ENCODE measurements at regions not wholly inside any gene's neighbourhood (a gene's known extent, or its start where the extent isn't known, plus 50 kb on each side); places are given as distances from the start of the nearest gene placed in this dataset.

DNA sequence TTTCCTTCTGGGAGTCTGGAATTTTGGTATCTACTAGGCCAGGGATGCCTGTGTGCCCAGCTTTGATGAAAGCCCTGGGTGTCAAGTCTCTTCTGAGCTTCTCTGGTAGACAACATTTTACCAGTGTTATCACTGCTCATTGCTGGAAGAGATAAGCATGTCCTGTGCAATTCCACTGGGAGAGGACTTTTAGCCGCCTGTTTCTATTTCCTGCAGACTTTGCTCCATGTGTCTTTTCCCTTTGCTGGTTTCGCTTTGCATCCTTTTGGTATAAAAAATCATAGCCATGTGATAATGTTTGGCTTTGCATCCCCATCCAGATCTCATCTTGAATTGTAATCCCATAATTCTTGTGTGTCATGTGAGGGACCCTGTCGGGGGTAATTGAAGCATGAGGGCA lies 163.2 kb downstream of the SLC28A3 start (continued):
- TF ChIP-seq, protein P1, sequence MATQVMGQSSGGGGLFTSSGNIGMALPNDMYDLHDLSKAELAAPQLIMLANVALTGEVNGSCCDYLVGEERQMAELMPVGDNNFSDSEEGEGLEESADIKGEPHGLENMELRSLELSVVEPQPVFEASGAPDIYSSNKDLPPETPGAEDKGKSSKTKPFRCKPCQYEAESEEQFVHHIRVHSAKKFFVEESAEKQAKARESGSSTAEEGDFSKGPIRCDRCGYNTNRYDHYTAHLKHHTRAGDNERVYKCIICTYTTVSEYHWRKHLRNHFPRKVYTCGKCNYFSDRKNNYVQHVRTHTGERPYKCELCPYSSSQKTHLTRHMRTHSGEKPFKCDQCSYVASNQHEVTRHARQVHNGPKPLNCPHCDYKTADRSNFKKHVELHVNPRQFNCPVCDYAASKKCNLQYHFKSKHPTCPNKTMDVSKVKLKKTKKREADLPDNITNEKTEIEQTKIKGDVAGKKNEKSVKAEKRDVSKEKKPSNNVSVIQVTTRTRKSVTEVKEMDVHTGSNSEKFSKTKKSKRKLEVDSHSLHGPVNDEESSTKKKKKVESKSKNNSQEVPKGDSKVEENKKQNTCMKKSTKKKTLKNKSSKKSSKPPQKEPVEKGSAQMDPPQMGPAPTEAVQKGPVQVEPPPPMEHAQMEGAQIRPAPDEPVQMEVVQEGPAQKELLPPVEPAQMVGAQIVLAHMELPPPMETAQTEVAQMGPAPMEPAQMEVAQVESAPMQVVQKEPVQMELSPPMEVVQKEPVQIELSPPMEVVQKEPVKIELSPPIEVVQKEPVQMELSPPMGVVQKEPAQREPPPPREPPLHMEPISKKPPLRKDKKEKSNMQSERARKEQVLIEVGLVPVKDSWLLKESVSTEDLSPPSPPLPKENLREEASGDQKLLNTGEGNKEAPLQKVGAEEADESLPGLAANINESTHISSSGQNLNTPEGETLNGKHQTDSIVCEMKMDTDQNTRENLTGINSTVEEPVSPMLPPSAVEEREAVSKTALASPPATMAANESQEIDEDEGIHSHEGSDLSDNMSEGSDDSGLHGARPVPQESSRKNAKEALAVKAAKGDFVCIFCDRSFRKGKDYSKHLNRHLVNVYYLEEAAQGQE (IDR thresholded peaks at IDR 0.05; ENCODE audit: unreplicated experiment), result no peak
- TF ChIP-seq, protein P2, sequence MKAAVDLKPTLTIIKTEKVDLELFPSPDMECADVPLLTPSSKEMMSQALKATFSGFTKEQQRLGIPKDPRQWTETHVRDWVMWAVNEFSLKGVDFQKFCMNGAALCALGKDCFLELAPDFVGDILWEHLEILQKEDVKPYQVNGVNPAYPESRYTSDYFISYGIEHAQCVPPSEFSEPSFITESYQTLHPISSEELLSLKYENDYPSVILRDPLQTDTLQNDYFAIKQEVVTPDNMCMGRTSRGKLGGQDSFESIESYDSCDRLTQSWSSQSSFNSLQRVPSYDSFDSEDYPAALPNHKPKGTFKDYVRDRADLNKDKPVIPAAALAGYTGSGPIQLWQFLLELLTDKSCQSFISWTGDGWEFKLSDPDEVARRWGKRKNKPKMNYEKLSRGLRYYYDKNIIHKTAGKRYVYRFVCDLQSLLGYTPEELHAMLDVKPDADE (IDR thresholded peaks at IDR 0.05), result no peak
- no peak for TF ChIP-seq JUNB (IDR thresholded peaks at IDR 0.05; ENCODE audit: unreplicated experiment)
- no peak for TF ChIP-seq CREB1 (CRISPR knock-in tag; IDR thresholded peaks at IDR 0.05; ENCODE audit: low read depth)
- TF ChIP-seq, protein P3, sequence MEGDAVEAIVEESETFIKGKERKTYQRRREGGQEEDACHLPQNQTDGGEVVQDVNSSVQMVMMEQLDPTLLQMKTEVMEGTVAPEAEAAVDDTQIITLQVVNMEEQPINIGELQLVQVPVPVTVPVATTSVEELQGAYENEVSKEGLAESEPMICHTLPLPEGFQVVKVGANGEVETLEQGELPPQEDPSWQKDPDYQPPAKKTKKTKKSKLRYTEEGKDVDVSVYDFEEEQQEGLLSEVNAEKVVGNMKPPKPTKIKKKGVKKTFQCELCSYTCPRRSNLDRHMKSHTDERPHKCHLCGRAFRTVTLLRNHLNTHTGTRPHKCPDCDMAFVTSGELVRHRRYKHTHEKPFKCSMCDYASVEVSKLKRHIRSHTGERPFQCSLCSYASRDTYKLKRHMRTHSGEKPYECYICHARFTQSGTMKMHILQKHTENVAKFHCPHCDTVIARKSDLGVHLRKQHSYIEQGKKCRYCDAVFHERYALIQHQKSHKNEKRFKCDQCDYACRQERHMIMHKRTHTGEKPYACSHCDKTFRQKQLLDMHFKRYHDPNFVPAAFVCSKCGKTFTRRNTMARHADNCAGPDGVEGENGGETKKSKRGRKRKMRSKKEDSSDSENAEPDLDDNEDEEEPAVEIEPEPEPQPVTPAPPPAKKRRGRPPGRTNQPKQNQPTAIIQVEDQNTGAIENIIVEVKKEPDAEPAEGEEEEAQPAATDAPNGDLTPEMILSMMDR (conservative IDR thresholded peaks at IDR 0.05; ENCODE audit: low read depth in 2 of 2), result no peak
- TF ChIP-seq EZH2 (IDR thresholded peaks at IDR 0.05; ENCODE audit: low read depth, unreplicated experiment), result no peak
- TF ChIP-seq STAT1 (IDR thresholded peaks at IDR 0.05; ENCODE audit: unreplicated experiment), result no peak
- no peak for TF ChIP-seq POLR2AphosphoS5 (IDR thresholded peaks at IDR 0.05; ENCODE audit: low read depth)
- TF ChIP-seq ZNF331 (CRISPR knock-in tag; IDR thresholded peaks at IDR 0.05; ENCODE audit: low read depth), result no peak
- no peak for TF ChIP-seq ZNF114 (CRISPR knock-in tag; IDR thresholded peaks at IDR 0.05)
- TF ChIP-seq NANOG (IDR thresholded peaks at IDR 0.05; ENCODE audit: borderline replicate concordance), result no peak
- TF ChIP-seq EZH2phosphoT487 (IDR thresholded peaks at IDR 0.05; ENCODE audit: unreplicated experiment), result no peak

DNA sequence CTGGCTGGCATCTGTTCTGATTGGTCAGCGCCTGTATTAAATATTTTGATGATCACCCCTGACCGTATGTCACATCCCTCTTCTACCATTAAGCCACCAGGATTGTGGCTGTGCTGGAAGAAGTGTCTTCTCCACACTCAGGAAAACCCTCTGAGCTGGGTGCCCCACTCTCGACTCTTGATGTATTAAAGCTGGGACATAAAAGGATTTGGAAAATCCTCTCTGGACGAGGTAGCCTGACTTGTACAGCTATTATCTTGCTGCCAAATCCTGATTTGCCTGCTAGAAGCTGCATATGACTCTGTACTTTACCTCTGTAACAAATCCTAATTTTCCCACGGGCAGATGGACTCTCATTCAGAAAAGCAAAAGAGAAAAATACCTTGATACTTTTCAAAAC lies 161.0 kb downstream of the SLC28A3 start:
- no peak for DNase-seq (ENCODE audit: low spot score)
- Histone ChIP-seq H3K27me3 (ENCODE audit: insufficient read depth) (no peaks in the 10 kb centered on the region), H3K36me3 (ENCODE audit: insufficient read depth) (no peaks in the 10 kb centered on the region), H3K9me2 (ENCODE audit: insufficient read depth) (no peaks in the 10 kb centered on the region), H3K4me3 (no peak overlapping the region), H3K4me1 (ENCODE audit: insufficient read depth) (no peaks in the 10 kb centered on the region), H3K79me2 (replicated peaks; ENCODE audit: insufficient read depth) (no peaks in the 10 kb centered on the region), H3K27ac (ENCODE audit: low read depth) (no peak overlapping the region), H3K4me2 (no peak overlapping the region), H2AFZ (no peak overlapping the region), H4K20me1 (replicated peaks; ENCODE audit: insufficient read depth) (no peaks in the 10 kb centered on the region), H3F3A (replicated peaks; ENCODE audit: low read depth) (no peaks in the 10 kb centered on the region)
- ATAC-seq, result no peak
- Mint-ChIP-seq H3K27ac (no peak overlapping the region), H3K27me3 (ENCODE audit: insufficient read depth, low read depth, poor library complexity) (no peaks in the 10 kb centered on the region), H3K4me3 (no peak overlapping the region), H3K9me3 (no peaks in the 10 kb centered on the region), H3K4me1 (no peaks in the 10 kb centered on the region; the same call in 2 of the 3 replicates), H3K36me3 (ENCODE audit: low read depth) (no peaks in the 10 kb centered on the region)
- TF ChIP-seq NANOG (IDR thresholded peaks at IDR 0.05; ENCODE audit: borderline replicate concordance) (no peak), EZH2 (IDR thresholded peaks at IDR 0.05; ENCODE audit: low read depth, unreplicated experiment) (no peak), CREB1 (CRISPR knock-in tag; IDR thresholded peaks at IDR 0.05; ENCODE audit: low read depth) (no peak), ZNF331 (CRISPR knock-in tag; IDR thresholded peaks at IDR 0.05; ENCODE audit: low read depth) (no peak), ZNF114 (CRISPR knock-in tag; IDR thresholded peaks at IDR 0.05) (no peak), JUNB (IDR thresholded peaks at IDR 0.05; ENCODE audit: unreplicated experiment) (no peak), POLR2AphosphoS5 (IDR thresholded peaks at IDR 0.05; ENCODE audit: low read depth) (no peak), STAT1 (IDR thresholded peaks at IDR 0.05; ENCODE audit: unreplicated experiment) (no peak)
- TF ChIP-seq, protein P1 (IDR thresholded peaks at IDR 0.05; ENCODE audit: unreplicated experiment), result no peak
- TF ChIP-seq, protein P3 (conservative IDR thresholded peaks at IDR 0.05; ENCODE audit: low read depth in 2 of 2), result no peak
- TF ChIP-seq, protein P2 (IDR thresholded peaks at IDR 0.05), result no peak

All from GM23338 (cell line).